ENCODE measurements at regions not wholly inside any gene's neighbourhood (a gene's known extent, or its start where the extent isn't known, plus 50 kb on each side); places are given as distances from the start of the nearest gene placed in this dataset.

DNA sequence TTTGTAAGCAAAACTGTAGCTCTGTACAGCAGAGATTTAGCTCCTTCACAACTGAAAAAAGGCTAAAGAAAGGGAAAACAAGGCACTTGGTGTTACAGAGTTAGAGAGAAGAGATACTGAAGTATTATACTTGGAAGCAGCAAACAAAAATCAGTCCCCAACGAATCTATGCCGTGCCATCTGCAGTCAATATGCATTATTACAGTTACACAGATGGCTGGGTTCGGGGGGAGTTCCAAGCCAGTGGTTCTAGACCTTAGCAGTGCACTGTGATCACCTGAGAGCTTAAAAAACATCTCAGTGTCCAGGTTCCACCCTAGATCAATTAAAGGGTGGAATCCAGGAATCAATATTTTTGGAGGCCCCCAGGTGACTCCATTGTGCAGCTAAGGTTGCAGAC lies 489.9 kb downstream of the SHISA9 start:
- intact Hi-C loops (cut with micrococcal nuclease), result no loop called here

DNA sequence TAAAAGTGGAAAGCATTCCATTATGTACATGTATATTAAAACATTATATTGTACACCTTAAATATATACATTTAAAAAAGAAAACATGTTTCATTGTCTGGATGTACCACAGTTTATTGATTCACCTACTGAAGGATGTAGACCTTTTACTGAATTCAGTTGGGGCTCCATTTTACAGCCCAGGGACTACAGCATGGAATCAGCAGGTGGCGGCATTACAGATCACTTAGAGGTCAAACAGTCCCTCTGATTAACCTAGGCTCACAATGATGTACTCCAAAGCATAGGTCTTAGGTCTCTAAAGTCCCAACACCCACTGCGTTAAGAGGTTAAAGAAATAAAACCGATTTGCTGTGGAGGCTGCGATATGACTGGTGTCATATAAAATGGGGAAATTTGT lies 490.9 kb downstream of the SHISA9 start:
- Histone ChIP-seq H3K27me3 (ENCODE audit: low read depth) (peaks cover 14% of the 10 kb centered on the region), H3K4me1 (no peaks in the 10 kb centered on the region), H3K4me3 (no peak overlapping the region), H3K27ac (replicated peaks) (no peak overlapping the region), H3K36me3 (no peaks in the 10 kb centered on the region), H3K9me3 (replicated peaks) (peaks cover 8% of the 10 kb centered on the region)
- TF ChIP-seq, protein P1, sequence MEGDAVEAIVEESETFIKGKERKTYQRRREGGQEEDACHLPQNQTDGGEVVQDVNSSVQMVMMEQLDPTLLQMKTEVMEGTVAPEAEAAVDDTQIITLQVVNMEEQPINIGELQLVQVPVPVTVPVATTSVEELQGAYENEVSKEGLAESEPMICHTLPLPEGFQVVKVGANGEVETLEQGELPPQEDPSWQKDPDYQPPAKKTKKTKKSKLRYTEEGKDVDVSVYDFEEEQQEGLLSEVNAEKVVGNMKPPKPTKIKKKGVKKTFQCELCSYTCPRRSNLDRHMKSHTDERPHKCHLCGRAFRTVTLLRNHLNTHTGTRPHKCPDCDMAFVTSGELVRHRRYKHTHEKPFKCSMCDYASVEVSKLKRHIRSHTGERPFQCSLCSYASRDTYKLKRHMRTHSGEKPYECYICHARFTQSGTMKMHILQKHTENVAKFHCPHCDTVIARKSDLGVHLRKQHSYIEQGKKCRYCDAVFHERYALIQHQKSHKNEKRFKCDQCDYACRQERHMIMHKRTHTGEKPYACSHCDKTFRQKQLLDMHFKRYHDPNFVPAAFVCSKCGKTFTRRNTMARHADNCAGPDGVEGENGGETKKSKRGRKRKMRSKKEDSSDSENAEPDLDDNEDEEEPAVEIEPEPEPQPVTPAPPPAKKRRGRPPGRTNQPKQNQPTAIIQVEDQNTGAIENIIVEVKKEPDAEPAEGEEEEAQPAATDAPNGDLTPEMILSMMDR (IDR thresholded peaks at IDR 0.05; ENCODE audit: borderline replicate concordance), result no peak
- intact Hi-C loops (cut with micrococcal nuclease), result no loop called here
- no peak for DNase-seq

More for the DNA sequence above, 489.9 kb downstream of the SHISA9 start:
- TF ChIP-seq, protein P1 (IDR thresholded peaks at IDR 0.05; ENCODE audit: borderline replicate concordance), result no peak
- H3K36me3 ChIP-seq, result no peaks in the 10 kb centered on the region
- peaks cover 14% of the 10 kb centered on the region for H3K27me3 ChIP-seq (ENCODE audit: low read depth)
- H3K4me1 ChIP-seq, result no peaks in the 10 kb centered on the region
- H3K4me3 ChIP-seq, result no peak overlapping the region
- no peak overlapping the region for H3K27ac ChIP-seq (replicated peaks)
- H3K9me3 ChIP-seq (replicated peaks), result peaks cover 18% of the 10 kb centered on the region
- DNase-seq, result no peak

DNA sequence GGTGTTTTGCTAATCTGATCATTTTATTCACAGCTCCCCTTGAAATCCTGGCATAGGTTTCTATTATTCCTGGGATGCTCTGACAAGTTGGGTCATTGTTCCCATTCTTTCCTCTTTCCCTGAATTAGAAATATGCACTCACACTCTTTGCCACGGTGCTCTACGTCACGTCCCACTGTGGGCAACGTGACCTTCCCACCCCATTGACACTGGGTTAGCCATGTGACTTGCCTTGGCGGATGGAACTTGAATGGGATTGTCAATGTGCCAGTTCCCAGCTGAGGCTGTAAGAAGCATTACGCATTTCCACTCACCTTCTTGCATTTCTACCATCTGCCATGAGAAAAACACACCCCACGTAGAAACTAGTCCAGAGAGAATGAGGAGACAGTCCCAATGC lies 492.4 kb downstream of the SHISA9 start:
- TF ChIP-seq, protein P1 (IDR thresholded peaks at IDR 0.05; ENCODE audit: borderline replicate concordance), result no peak
- no peaks in the 10 kb centered on the region for H3K9me3 ChIP-seq (replicated peaks)
- intact Hi-C loops (cut with micrococcal nuclease), result no loop called here
- H3K36me3 ChIP-seq, result no peaks in the 10 kb centered on the region
- no peaks in the 10 kb centered on the region for H3K4me1 ChIP-seq
- no peak for DNase-seq
- peaks cover 14% of the 10 kb centered on the region for H3K27me3 ChIP-seq (ENCODE audit: low read depth)
- H3K4me3 ChIP-seq, result no peak overlapping the region
- H3K27ac ChIP-seq (replicated peaks), result no peak overlapping the region

- Histone ChIP-seq H3K36me3 (no peaks in the 10 kb centered on the region), H3K27ac (replicated peaks) (no peak overlapping the region), H3K4me1 (no peaks in the 10 kb centered on the region), H3K27me3 (ENCODE audit: low read depth) (peaks cover 8% of the 10 kb centered on the region), H3K9me3 (replicated peaks) (no peaks in the 10 kb centered on the region), H3K4me3 (no peak overlapping the region)
- TF ChIP-seq, protein P1 (IDR thresholded peaks at IDR 0.05; ENCODE audit: borderline replicate concordance), result no peak
- intact Hi-C loops (cut with micrococcal nuclease), result no loop called here
- no peak for DNase-seq
These were observed 493.1 kb downstream of the SHISA9 start for GRCh38 chr16:13394488-13394887.

DNA sequence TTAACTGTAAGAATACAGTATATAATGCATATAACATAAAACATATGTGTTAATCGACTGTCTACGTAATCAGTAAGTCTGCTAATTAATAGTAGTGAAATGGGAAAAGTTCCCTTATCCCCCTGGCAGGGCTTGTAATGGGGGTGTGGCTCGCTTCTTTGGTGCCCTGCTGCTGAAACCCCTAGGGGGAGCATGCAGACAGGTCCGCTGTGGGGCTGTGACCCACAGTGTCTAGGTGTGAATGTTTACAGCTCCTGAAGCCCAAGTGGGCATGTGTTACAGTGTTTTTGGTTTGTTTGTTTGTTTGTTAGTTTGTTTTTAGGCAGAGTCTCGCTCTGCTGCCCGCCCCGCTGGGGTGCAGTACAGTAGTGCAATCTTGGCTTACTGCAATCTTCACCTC lies 495.7 kb downstream of the SHISA9 start:
- Histone ChIP-seq H3K27ac (replicated peaks) (no peak overlapping the region), H3K36me3 (no peaks in the 10 kb centered on the region), H3K4me3 (no peak overlapping the region), H3K27me3 (ENCODE audit: low read depth) (peaks cover 3% of the 10 kb centered on the region), H3K4me1 (no peaks in the 10 kb centered on the region), H3K9me3 (replicated peaks) (no peaks in the 10 kb centered on the region)
- no peak for DNase-seq
- intact Hi-C loops (cut with micrococcal nuclease), result no loop called here
- TF ChIP-seq, protein P1 (IDR thresholded peaks at IDR 0.05; ENCODE audit: borderline replicate concordance), result no peak

GRCh38 chr16:13401641-13402040 lies 500.2 kb downstream of the SHISA9 start:
- H3K27me3 ChIP-seq (ENCODE audit: low read depth), result peaks cover 3% of the 10 kb centered on the region
- TF ChIP-seq, protein P1 (IDR thresholded peaks at IDR 0.05; ENCODE audit: borderline replicate concordance), result no peak
- no peak for DNase-seq
- no peaks in the 10 kb centered on the region for H3K4me1 ChIP-seq
- H3K36me3 ChIP-seq, result no peaks in the 10 kb centered on the region
- H3K27ac ChIP-seq (replicated peaks), result no peak overlapping the region
- H3K4me3 ChIP-seq, result no peak overlapping the region
- intact Hi-C loops (cut with micrococcal nuclease), result no loop called here
- peaks cover 5% of the 10 kb centered on the region for H3K9me3 ChIP-seq (replicated peaks)
